H9 (cell line): ENCODE measurements at regions not wholly inside any gene's neighbourhood (a gene's known extent, or its start where the extent isn't known, plus 50 kb on each side); places are given as distances from the start of the nearest gene placed in this dataset.

Source experiments
- DNase-seq: peaks from one replicate; pipeline ENCODE4 v3.0.0-alpha.2; 2017
- H2AFZ ChIP-seq: one replicate; pipeline ENCODE4 v1.6.1; 2013; ENCODE audit warnings: mild to moderate bottlenecking, low read length, control low read depth, moderate library complexity
- H2AK5ac ChIP-seq: 2 replicates; pipeline ENCODE4 v1.6.1; 2013; ENCODE audit warnings: low read length, control low read depth, mixed read lengths; ENCODE audit not compliant: insufficient read length
- H2BK120ac ChIP-seq: one replicate; pipeline ENCODE4 v1.6.1; 2013; ENCODE audit warnings: low read depth, mild to moderate bottlenecking, low read length, control low read depth, inconsistent platforms; ENCODE audit not compliant: poor library complexity, severe bottlenecking
- H2BK12ac ChIP-seq: 2 replicates; pipeline ENCODE4 v1.6.1; 2013; ENCODE audit warnings: low read length, control low read depth, mixed read lengths, low read depth; ENCODE audit not compliant: insufficient read length
- H2BK15ac ChIP-seq: 2 replicates; pipeline ENCODE4 v1.6.1; 2013; ENCODE audit warnings: low read depth, low read length, control low read depth
- H2BK20ac ChIP-seq: one replicate; pipeline ENCODE4 v1.6.1; 2013; ENCODE audit warnings: low read depth, mild to moderate bottlenecking, low read length, control low read depth, inconsistent platforms; ENCODE audit not compliant: poor library complexity, severe bottlenecking
- H2BK5ac ChIP-seq: 2 replicates; pipeline ENCODE4 v1.6.1; 2013; ENCODE audit warnings: low read length, control low read depth, mixed read lengths; ENCODE audit not compliant: insufficient read length
- H3K14ac ChIP-seq: 2 replicates; pipeline ENCODE4 v1.6.1; 2013; ENCODE audit warnings: low read length, control low read depth; ENCODE audit not compliant: insufficient read depth
- H3K18ac ChIP-seq: 2 replicates; pipeline ENCODE4 v1.6.1; 2013; ENCODE audit warnings: low read depth, mild to moderate bottlenecking, mixed read lengths, low read length, control low read depth; ENCODE audit not compliant: insufficient read length
- H3K23ac ChIP-seq: 2 replicates; pipeline ENCODE4 v1.6.1; 2013; ENCODE audit warnings: low read length, control low read depth, mixed read lengths, low read depth; ENCODE audit not compliant: insufficient read length
- H3K23me2 ChIP-seq: 2 replicates; pipeline ENCODE4 v1.6.1; 2013; ENCODE audit warnings: low read depth, mild to moderate bottlenecking, mixed read lengths, low read length, control low read depth; ENCODE audit not compliant: insufficient read length, poor library complexity, severe bottlenecking
- H3K27ac ChIP-seq: 2 replicates; pipeline ENCODE4 v1.5.1; 2013; ENCODE audit warnings: low read length, control low read depth, mixed read lengths, low read depth; ENCODE audit not compliant: insufficient read length
- H3K27me3 ChIP-seq: 2 replicates; pipeline ENCODE4 v1.6.1; 2013; ENCODE audit warnings: low read length, control low read depth, inconsistent platforms; ENCODE audit not compliant: insufficient read depth
- H3K4ac ChIP-seq: 2 replicates; pipeline ENCODE4 v1.6.1; 2013; ENCODE audit warnings: low read depth, mild to moderate bottlenecking, control low read depth, inconsistent platforms, low read length, moderate library complexity
- H3K4me1 ChIP-seq: 2 replicates; pipeline ENCODE4 v1.6.1; 2013; ENCODE audit warnings: low read length, control low read depth, inconsistent platforms; ENCODE audit not compliant: insufficient read depth
- H3K4me2 ChIP-seq: 2 replicates; pipeline ENCODE4 v1.6.1; 2013; ENCODE audit warnings: low read length, control low read depth, mixed read lengths; ENCODE audit not compliant: insufficient read length, insufficient read depth
- H3K56ac ChIP-seq: 2 replicates; pipeline ENCODE4 v1.6.1; 2013; ENCODE audit warnings: low read depth, mild to moderate bottlenecking, mixed read lengths, low read length, control low read depth; ENCODE audit not compliant: insufficient read length
- H3K79me1 ChIP-seq: 2 replicates; pipeline ENCODE4 v1.6.1; 2013; ENCODE audit warnings: low read depth, mild to moderate bottlenecking, moderate library complexity, low read length, control low read depth, inconsistent platforms; ENCODE audit not compliant: insufficient read depth, poor library complexity, severe bottlenecking
- H3K79me2 ChIP-seq: 2 replicates; pipeline ENCODE4 v1.6.1; 2013; ENCODE audit warnings: low read length, control low read depth, inconsistent platforms; ENCODE audit not compliant: insufficient read depth
- H3K9ac ChIP-seq: 2 replicates; pipeline ENCODE4 v1.6.1; 2013; ENCODE audit warnings: low read length, control low read depth, mixed read lengths; ENCODE audit not compliant: insufficient read length; ENCODE audit errors: extremely low read depth
- H3K9me3 ChIP-seq: one replicate; pipeline ENCODE4 v1.6.1; 2013; ENCODE audit warnings: low read depth, low read length, inconsistent platforms; ENCODE audit not compliant: control insufficient read depth
- H3T11ph ChIP-seq: one replicate; pipeline ENCODE4 v1.6.1; 2013; ENCODE audit warnings: mild to moderate bottlenecking, low read length, control low read depth, inconsistent platforms
- H4K20me1 ChIP-seq: one replicate; pipeline ENCODE4 v1.6.1; 2013; ENCODE audit not compliant: control insufficient read depth, insufficient read length, insufficient read depth
- H4K5ac ChIP-seq: 2 replicates; pipeline ENCODE4 v1.6.1; 2013; ENCODE audit warnings: low read depth, mild to moderate bottlenecking, mixed read lengths, low read length, control low read depth; ENCODE audit not compliant: insufficient read length
- H4K8ac ChIP-seq: replicated peaks from 2 replicates; pipeline ENCODE4 v1.6.1; 2013; ENCODE audit warnings: low read length, control low read depth, mixed read lengths, low read depth; ENCODE audit not compliant: insufficient read length
- H4K91ac ChIP-seq: 2 replicates; pipeline ENCODE4 v1.6.1; 2013; ENCODE audit warnings: low read depth, mild to moderate bottlenecking, moderate library complexity, mixed read lengths, low read length, control low read depth; ENCODE audit not compliant: insufficient read length
- H3K27ac Mint-ChIP-seq, 3 experiments: 2 replicates in 2 of 3; 3 replicates in 1 of 3; pipeline ENCODE4 v1.8.0; 2020 to 2021; ENCODE audit warnings: mixed read lengths in 3 of 3, mild to moderate bottlenecking in 1 of 3, moderate library complexity in 1 of 3
- H3K27me3 Mint-ChIP-seq: 2 replicates; pipeline ENCODE4 v1.8.0; 2021; ENCODE audit warnings: low read depth, mild to moderate bottlenecking, moderate library complexity, mixed read lengths
- H3K36me3 Mint-ChIP-seq, 3 experiments: 2 replicates in 2 of 3; 3 replicates in 1 of 3; pipeline ENCODE4 v1.8.0; 2020 to 2021; ENCODE audit warnings: low read depth in 3 of 3, mixed read lengths in 3 of 3; ENCODE audit not compliant: insufficient read depth in 1 of 3
- H3K4me1 Mint-ChIP-seq, 2 experiments: 2 replicates each; pipeline ENCODE4 v1.8.0; 2020; ENCODE audit warnings: mixed read lengths in 2 of 2
- H3K4me3 Mint-ChIP-seq, 2 experiments: 2 replicates in 1 of 2; 3 replicates in 1 of 2; pipeline ENCODE4 v1.8.0; 2020 to 2021; ENCODE audit warnings: mild to moderate bottlenecking in 2 of 2, mixed read lengths in 2 of 2, moderate library complexity in 1 of 2
- H3K9me3 Mint-ChIP-seq, 2 experiments: 2 replicates in 1 of 2; 3 replicates in 1 of 2; pipeline ENCODE4 v1.8.0; 2020; ENCODE audit warnings: mild to moderate bottlenecking in 2 of 2, mixed read lengths in 2 of 2, moderate library complexity in 1 of 2
- WGBS: extraction: QIAGEN DNeasy Blood & Tissue Kit; methylation state at CpG from one replicate; pipeline ENCODE4 v1.1.7; 2013; ENCODE audit warnings: missing lambda C conversion rate, low lambda C conversion rate, mixed read lengths; ENCODE audit not compliant: insufficient read length; ENCODE audit errors: extremely low coverage; 5-methylcytosine and 5-hydroxymethylcytosine counted together
- TF ChIP-seq, protein P1 (sequence below): fragments of 200-600 bp; sonication (generic); conservative IDR thresholded peaks from 3 replicates; pipeline ENCODE4 v1.8.0; 2021; ENCODE audit warnings: antibody characterized with exemption, mild to moderate bottlenecking

DNA sequence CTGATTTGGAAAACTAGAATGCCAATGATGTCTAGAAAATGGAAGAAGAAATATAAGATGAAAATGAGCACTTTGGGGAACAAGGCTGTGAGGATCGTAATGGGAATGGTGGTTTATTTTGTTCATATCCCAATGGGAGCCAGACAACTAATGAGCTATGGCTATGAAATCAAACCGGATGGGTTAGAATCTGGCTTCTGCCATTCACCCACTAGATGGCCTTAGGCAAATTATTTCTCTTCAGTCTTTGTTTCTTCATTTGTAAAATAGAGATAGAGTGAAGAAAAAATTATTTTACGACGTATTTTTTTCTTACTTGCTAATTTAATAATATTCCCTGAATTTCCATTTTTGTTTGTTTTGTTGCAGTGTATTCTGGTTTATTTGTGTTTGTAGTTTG is 572.1 kb upstream of the IGFBP3 start:
- H3K23ac ChIP-seq = no peak overlapping the region
- no peak overlapping the region for H2BK120ac ChIP-seq
- no peak overlapping the region for H3K27ac ChIP-seq
- H3K79me1 ChIP-seq = no peaks in the 10 kb centered on the region
- no peak overlapping the region for H3K56ac ChIP-seq
- H2AK5ac ChIP-seq = no peak overlapping the region
- Mint-ChIP-seq H3K36me3 (peaks cover 0 to 5% (median 1%) of the 10 kb centered on the region in 3 experiments; a peak in 3 of 7 replicates), H3K4me1 (no peaks in the 10 kb centered on the region), H3K9me3 (peaks cover 10 to 11% of the 10 kb centered on the region in 2 experiments; a peak in 4 of 5 replicates), H3K27ac (no peak overlapping the region), H3K4me3 (no peak overlapping the region), H3K27me3 (no peaks in the 10 kb centered on the region)
- H3K4me2 ChIP-seq = no peak overlapping the region
- H3T11ph ChIP-seq = no peak overlapping the region
- H3K27me3 ChIP-seq = no peaks in the 10 kb centered on the region
- WGBS = no CpG with 5 or more reads among the region's 4 CpGs
- H2AFZ ChIP-seq = no peak overlapping the region
- H4K91ac ChIP-seq = no peak overlapping the region
- H3K4me1 ChIP-seq = no peaks in the 10 kb centered on the region
- H4K8ac ChIP-seq = no peak overlapping the region
- no peak overlapping the region for H3K18ac ChIP-seq
- H4K20me1 ChIP-seq = no peaks in the 10 kb centered on the region
- H2BK5ac ChIP-seq = no peak overlapping the region
- H2BK12ac ChIP-seq = no peak overlapping the region
- no peak overlapping the region for H2BK20ac ChIP-seq
- no peak overlapping the region for H3K14ac ChIP-seq
- H3K9me3 ChIP-seq = no peaks in the 10 kb centered on the region
- no peaks in the 10 kb centered on the region for H3K23me2 ChIP-seq
- no peak overlapping the region for H3K4ac ChIP-seq
- H2BK15ac ChIP-seq = no peak overlapping the region
- H4K5ac ChIP-seq = no peak overlapping the region
- no peaks in the 10 kb centered on the region for H3K79me2 ChIP-seq
- TF ChIP-seq, protein P1, sequence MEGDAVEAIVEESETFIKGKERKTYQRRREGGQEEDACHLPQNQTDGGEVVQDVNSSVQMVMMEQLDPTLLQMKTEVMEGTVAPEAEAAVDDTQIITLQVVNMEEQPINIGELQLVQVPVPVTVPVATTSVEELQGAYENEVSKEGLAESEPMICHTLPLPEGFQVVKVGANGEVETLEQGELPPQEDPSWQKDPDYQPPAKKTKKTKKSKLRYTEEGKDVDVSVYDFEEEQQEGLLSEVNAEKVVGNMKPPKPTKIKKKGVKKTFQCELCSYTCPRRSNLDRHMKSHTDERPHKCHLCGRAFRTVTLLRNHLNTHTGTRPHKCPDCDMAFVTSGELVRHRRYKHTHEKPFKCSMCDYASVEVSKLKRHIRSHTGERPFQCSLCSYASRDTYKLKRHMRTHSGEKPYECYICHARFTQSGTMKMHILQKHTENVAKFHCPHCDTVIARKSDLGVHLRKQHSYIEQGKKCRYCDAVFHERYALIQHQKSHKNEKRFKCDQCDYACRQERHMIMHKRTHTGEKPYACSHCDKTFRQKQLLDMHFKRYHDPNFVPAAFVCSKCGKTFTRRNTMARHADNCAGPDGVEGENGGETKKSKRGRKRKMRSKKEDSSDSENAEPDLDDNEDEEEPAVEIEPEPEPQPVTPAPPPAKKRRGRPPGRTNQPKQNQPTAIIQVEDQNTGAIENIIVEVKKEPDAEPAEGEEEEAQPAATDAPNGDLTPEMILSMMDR = no peak; the same call in 2 of the 3 replicates
- H3K9ac ChIP-seq = no peak overlapping the region
- no peak for DNase-seq
